ENCODE measurements at regions not wholly inside any gene's neighbourhood (a gene's known extent, or its start where the extent isn't known, plus 50 kb on each side); places are given as distances from the start of the nearest gene placed in this dataset.
A peak's percentile ranks its signal among the peaks of the same experiment; 100 is the strongest.
"Not testable (repeated sequence)": the region's sequence is repeated elsewhere in the genome, so short reads cannot be mapped to it uniquely, and the experiment has no call there.

DNA sequence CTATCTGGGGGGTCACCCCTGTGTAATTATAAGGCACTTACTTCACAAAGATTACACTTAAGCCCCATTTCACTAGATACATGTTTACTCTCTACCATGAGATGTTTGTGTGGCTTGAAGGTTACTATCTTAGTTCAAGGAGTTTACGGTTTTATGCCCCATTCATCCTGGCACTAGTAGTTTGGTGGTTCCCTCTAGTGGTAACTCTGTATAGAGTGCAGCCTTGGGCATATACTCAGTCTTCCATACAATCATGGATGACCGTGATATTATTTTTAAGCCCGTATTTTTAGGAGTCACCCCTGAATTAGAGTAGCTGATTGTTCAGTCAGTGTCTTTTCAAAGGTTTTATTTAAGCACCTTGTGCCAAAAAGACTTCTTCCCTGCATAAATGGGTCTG, 109.9 kb upstream of the FAM47C start:
- no peaks in the 10 kb centered on the region for H3F3A ChIP-seq (ENCODE audit: insufficient read depth, low read length, poor library complexity, severe bottlenecking)
- TF ChIP-seq RAD21 (conservative IDR thresholded peaks at IDR 0.05): no peak
- TF ChIP-seq, protein P1, sequence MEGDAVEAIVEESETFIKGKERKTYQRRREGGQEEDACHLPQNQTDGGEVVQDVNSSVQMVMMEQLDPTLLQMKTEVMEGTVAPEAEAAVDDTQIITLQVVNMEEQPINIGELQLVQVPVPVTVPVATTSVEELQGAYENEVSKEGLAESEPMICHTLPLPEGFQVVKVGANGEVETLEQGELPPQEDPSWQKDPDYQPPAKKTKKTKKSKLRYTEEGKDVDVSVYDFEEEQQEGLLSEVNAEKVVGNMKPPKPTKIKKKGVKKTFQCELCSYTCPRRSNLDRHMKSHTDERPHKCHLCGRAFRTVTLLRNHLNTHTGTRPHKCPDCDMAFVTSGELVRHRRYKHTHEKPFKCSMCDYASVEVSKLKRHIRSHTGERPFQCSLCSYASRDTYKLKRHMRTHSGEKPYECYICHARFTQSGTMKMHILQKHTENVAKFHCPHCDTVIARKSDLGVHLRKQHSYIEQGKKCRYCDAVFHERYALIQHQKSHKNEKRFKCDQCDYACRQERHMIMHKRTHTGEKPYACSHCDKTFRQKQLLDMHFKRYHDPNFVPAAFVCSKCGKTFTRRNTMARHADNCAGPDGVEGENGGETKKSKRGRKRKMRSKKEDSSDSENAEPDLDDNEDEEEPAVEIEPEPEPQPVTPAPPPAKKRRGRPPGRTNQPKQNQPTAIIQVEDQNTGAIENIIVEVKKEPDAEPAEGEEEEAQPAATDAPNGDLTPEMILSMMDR (IDR thresholded peaks at IDR 0.05; ENCODE audit: poor library complexity, severe bottlenecking): peak; percentile 29
- TF ChIP-seq EZH2 (IDR thresholded peaks at IDR 0.05; ENCODE audit: borderline replicate concordance, insufficient read depth, low read length, poor library complexity, severe bottlenecking): no peak
- H3K9me2 ChIP-seq (ENCODE audit: insufficient read depth, low read length): no peaks in the 10 kb centered on the region
- H3K27ac ChIP-seq (ENCODE audit: low read length): no peak overlapping the region
- no peaks in the 10 kb centered on the region for H3K36me3 ChIP-seq (ENCODE audit: insufficient read depth, low read length)
- H3K9ac ChIP-seq (ENCODE audit: low read length): no peak overlapping the region
- no peak overlapping the region for H2AFZ ChIP-seq (ENCODE audit: low read depth, low read length)
- H3K79me2 ChIP-seq (replicated peaks; ENCODE audit: insufficient read depth, low read length): no peaks in the 10 kb centered on the region
- no peak overlapping the region for H3K4me2 ChIP-seq (ENCODE audit: low read length)
- no peaks in the 10 kb centered on the region for H3K9me3 ChIP-seq (ENCODE audit: low read length)
- H3K27me3 ChIP-seq (ENCODE audit: insufficient read depth, low read depth, low read length): no peaks in the 10 kb centered on the region
- H3K4me3 ChIP-seq (ENCODE audit: low read length): no peak overlapping the region
- no peaks in the 10 kb centered on the region for H4K20me1 ChIP-seq (ENCODE audit: insufficient read depth)

DNA sequence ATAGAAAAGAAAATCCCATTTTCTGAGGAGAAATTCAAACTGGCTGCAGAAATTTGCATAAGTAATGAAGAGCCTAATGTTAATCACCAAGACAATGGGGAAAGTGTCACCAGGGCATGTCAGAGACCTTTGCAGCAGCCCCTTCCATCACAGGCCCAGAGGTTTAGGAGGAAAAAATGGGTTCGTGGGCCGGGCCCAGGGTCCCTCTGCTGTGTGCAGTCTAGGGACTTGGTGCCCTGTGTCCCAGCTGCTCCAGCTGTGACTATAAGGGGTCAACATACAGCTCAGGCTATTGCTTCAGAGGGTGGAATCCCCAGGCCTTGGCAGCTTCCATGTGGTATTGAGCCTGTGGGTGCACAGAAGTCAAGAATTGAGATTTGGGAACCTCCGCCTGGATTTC, 103.6 kb upstream of the FAM47C start:
- H3K9me2 ChIP-seq (ENCODE audit: insufficient read depth, low read length); H3K4me2 ChIP-seq (ENCODE audit: low read length); H2AFZ ChIP-seq (ENCODE audit: low read depth, low read length); H3K27ac ChIP-seq (ENCODE audit: low read length); H4K20me1 ChIP-seq (ENCODE audit: insufficient read depth); H3F3A ChIP-seq (ENCODE audit: insufficient read depth, low read length, poor library complexity, severe bottlenecking); H3K79me2 ChIP-seq (replicated peaks; ENCODE audit: insufficient read depth, low read length); H3K9me3 ChIP-seq (ENCODE audit: low read length); H3K9ac ChIP-seq (ENCODE audit: low read length); H3K4me3 ChIP-seq (ENCODE audit: low read length); H3K36me3 ChIP-seq (ENCODE audit: insufficient read depth, low read length); H3K27me3 ChIP-seq (ENCODE audit: insufficient read depth, low read depth, low read length): not testable (repeated sequence)

DNA sequence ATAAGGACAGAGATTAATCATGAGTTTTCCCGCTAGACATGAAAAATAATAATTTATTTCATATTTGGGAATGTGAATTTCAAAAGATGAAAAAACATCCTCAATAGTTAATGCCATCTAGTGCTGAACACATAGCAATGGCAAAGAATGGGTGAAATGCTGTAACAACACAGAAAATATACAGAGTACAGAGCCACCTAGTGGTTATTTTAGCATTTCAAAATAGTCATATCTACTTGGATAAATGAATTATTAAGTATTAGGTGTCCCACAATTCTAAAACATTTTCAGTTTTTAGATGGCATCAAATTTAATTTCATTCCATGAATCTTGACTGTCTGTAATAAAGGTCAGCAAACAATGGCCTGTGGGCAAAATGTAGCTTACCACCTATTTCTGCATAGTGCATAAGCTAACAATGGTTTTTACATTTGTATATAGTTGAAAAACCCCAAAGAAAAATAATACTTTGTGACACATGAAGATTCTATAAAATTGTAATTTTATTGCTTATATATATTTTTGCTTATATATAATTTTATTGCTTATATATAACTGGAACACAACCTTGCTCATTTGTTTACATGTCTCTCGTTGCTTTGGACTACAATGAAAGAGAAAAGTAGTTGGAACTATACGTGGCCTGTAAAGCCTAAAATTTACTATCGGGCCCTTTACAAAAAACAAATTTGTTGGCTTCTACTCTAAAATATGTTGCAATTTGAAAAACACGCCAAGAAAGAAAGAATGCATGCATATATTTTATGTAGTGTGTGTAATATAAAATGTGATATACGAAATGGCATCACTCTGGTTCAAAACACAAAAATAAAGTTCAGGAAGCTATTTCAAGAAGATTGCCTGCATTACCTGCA, 99.1 kb upstream of the FAM47C start:
- no peak overlapping the region for H3K9ac ChIP-seq (ENCODE audit: low read length)
- no peak overlapping the region for H3K4me2 ChIP-seq (ENCODE audit: low read length)
- H3K4me3 ChIP-seq (ENCODE audit: low read length): no peak overlapping the region
- H3K9me2 ChIP-seq (ENCODE audit: insufficient read depth, low read length): no peaks in the 10 kb centered on the region
- H3K9me3 ChIP-seq (ENCODE audit: low read length): no peaks in the 10 kb centered on the region
- TF ChIP-seq SMC3 (conservative IDR thresholded peaks at IDR 0.05; ENCODE audit: poor library complexity) (peak; percentile 82), POLR2AphosphoS5 (IDR thresholded peaks at IDR 0.05) (no peak), RAD21 (conservative IDR thresholded peaks at IDR 0.05) (peak; percentile 76)
- TF ChIP-seq, protein P1 (IDR thresholded peaks at IDR 0.05; ENCODE audit: poor library complexity, severe bottlenecking): peak; percentile 80
- H2AFZ ChIP-seq (ENCODE audit: low read depth, low read length): no peak overlapping the region
- no peaks in the 10 kb centered on the region for H3K79me2 ChIP-seq (replicated peaks; ENCODE audit: insufficient read depth, low read length)
- H4K20me1 ChIP-seq (ENCODE audit: insufficient read depth): no peaks in the 10 kb centered on the region
- H3K27ac ChIP-seq (ENCODE audit: low read length): no peak overlapping the region
- H3K27me3 ChIP-seq (ENCODE audit: insufficient read depth, low read depth, low read length): no peaks in the 10 kb centered on the region
- no peaks in the 10 kb centered on the region for H3K36me3 ChIP-seq (ENCODE audit: insufficient read depth, low read length)
- H3F3A ChIP-seq (ENCODE audit: insufficient read depth, low read length, poor library complexity, severe bottlenecking): no peaks in the 10 kb centered on the region
